ENCODE measurements at regions not wholly inside any gene's neighbourhood (a gene's known extent, or its start where the extent isn't known, plus 50 kb on each side); places are given as distances from the start of the nearest gene placed in this dataset.

DNA sequence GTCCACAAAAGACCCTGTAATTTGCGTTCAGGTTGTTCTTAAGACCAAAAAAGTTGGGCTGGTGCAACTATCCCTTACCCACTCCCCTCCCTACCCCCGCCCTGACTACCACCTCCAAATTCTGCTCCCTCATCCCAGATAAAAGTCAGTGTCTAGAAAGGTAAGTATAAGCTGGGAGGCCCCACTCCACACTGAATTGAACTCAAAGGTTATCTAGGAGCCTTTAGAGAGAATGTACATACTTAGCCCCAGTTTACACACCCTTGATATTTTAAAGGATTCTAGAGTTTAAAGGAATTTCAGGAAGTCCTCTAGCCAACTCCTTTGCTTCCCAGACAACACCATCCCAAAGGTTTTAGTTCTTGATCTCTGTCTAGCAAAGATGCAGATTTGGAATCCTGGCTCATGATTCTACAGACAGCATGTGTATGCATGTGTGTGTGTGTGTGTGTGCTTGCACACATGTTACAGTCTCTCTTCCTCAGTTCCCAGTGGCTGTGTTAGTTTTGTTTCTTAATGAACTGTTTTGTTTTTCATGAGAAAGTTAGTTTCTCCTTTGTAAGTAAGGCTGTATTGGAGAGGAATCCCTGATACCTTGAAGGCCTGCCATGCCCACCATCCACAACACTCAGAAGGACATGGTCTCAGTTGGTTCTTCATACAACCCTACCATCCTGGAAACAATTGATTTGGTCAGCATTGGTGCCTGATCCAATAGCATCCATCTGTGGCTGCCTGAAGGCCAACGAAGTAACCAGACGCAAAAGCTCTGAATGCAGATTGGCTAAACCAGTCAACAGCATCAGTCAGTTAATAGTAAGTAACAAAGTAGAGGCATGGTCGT is 281.3 kb downstream of the SOX9 start:
- DNase-seq (ENCODE audit: low spot score in 2 of 2) = no peak
- FAIRE-seq = no peak

DNA sequence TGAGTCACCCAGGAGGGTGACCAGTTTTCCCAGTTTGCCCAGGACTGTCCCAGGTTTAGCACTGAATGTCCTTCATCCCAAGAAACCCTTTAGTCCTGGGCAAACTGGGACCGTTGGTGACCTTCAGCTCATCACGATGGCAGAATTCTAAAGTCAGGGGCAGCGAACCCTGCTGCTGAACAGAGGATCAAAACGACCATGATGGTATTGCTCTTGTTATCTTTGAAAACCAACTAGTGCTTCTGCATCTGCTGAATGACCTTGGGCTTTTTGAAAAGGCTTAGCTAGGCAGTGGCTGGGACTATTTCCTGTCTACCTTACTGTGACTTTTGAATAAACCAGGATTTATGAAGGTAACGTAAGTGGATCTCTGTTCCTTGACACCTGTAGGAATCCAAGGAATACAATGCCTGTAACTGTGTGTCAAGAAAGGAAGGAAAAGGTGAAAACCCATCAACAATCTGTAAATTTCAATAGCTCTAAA is 281.9 kb downstream of the SOX9 start:
- DNase-seq (ENCODE audit: low spot score in 2 of 2) = no peak
- no peak for FAIRE-seq

DNA sequence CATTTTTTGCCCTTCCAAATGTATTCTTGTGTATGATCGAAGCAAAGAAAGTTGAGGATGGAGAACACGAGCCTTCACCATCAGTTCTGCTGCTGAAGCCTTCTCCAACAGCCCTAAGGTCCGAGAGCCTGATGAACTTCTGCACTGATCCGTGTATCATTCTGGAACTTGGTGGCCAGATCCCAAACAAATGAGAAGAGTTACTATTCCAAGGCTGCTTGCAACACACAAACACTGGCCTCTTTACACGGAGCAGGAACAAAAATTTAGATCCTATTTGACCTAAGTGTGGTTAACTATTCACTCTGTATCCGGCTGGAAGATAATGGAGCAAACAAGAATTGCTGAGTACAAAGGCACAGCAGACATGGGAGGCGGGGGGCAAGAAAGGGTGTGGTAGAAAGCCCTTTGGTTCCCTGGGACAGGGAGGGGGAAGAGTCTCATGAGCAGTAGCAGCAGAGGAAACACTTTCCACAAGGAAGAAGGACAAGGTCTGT is 282.9 kb downstream of the SOX9 start:
- no peak for DNase-seq (ENCODE audit: low spot score in 2 of 2)
- no peak for FAIRE-seq

DNA sequence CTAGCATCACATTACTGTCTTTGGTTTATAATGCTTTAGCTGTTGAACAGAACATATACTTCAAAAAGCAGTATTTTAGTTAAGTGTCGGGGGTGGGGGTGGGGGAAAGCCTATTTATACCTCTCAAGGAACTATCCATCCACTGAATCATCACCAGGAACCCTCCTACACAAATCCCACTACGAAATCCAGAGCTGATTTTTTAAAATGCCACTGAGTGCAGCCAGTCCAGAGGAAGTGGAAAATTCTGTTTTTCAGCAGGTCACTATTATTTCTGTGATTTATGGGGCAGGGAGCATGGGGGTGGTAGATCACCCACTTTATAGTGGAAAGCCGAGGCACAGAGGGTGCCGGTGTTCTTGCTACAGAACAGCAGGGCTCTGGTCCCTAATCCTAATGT is 284.1 kb downstream of the SOX9 start:
- FAIRE-seq = no peak
- no peak for DNase-seq (ENCODE audit: low spot score in 2 of 2)

DNA sequence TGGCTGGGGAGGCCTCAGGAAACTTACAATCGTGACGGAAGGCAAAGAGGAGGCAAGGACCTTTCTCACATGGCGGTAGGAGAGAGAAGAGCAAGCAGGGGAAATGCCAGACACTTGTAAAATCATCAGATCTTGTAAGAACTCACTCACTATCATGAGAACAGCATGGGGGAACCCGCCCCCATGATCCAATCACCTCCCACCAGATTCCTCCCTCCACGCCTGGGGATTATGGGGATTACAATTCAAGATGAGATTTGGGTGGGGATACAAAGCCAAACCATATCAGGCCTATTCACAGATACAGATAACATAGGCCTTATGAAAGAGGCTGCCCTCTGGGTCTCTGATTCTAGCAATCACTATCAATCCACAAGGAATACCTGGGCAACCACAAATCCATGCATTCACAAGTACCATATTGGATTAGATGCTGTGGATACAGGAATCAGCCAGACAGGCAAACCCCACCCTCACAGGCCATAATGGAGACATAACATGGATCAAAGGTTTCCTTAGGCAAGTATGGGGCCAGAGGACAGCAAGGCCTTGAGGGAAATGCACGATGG is 284.9 kb downstream of the SOX9 start:
- no peak for FAIRE-seq

DNA sequence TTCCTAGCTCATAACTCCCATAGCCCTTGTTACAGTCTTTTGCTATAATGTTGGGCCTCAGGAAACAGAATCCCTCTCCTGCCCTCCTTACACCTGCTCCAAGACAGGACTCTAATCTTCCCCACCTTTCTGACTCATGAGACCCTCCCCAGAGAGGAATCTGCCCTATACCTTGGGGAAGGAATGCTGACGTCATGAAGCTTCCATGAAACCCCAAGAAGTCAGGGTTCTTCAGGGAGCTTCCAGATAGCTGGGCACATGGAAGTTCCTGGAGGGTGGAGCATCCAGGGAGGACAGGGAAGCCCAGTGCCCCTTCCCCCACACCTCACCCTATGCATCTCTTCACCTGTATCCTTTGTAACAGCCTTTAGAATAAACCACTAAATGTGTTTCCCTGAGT is 285.7 kb downstream of the SOX9 start:
- DNase-seq (ENCODE audit: low spot score in 2 of 2) (no peak), FAIRE-seq (no peak)

More for the DNA sequence above, 284.9 kb downstream of the SOX9 start:
- no peak for DNase-seq (ENCODE audit: low spot score in 2 of 2)

DNA sequence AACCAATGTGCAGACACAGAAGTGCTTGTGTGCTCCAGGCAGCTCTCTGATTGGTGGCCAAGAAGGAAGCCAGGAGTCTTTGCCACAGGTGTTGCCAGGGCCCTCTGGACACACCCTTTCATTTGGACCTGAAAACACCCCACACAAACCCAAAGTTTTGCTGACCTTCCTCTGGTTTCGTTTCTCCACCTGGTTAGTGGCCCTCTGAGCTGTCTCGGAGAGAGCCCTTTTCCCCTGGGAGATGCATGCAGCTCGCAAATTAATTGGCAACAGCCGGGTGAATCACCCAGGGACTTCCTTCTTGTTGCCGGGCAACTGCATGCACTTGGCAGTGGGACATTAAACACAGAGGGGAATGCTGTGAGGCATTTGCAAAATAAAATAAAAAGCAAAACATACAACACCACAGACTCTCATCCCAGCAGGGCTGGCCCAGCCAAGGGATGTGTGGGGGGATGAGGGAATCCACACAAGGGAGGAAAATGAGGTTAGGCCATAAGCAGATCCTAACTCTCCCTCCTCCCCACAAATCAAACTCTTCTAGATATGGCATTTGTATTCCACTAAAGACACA is 286.6 kb downstream of the SOX9 start:
- FAIRE-seq (no peak), DNase-seq (ENCODE audit: low spot score in 2 of 2) (peak; percentile 29 to 64)

DNA sequence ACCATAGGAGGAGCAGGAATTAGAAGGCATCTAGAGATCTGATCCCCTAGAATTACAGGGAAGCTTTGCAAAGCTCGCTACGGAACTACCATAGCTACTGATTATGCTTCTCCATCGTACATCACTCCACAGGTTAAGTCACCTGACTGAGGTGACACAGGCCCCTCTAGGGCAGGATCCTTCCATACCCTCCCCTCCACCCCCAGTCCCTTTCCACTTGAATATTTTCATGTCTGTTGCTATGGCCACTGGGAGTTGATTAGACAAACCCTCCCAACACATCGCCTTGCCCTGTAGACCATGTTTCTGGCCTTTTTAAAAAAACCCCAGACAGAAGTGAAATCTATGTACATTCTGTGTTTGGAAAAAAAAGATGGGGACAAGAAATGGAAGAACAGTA is 287.1 kb downstream of the SOX9 start:
- FAIRE-seq = no peak

DNA sequence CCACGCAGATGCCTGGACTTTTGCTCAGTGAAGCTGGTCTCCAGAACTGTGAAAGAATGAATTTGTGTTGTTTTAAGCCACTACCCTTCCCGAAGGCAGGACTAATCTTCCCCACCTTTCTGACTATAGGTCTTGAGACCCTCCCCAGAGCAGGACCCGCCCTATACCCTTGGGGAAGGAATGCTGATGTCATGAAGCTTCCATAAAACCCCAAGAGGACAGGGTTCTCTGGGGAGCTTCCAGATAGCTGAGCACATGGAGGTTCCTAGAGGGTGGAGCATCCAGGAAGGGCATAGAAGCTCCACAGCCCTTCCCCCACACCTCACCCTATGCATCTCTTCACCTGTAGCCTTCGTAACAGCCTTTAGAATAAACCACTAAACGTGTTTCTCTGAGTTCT is 287.8 kb downstream of the SOX9 start:
- no peak for FAIRE-seq
- DNase-seq (ENCODE audit: low spot score in 2 of 2) = no peak

More for the DNA sequence above, 287.1 kb downstream of the SOX9 start:
- no peak for DNase-seq (ENCODE audit: low spot score in 2 of 2)

DNA sequence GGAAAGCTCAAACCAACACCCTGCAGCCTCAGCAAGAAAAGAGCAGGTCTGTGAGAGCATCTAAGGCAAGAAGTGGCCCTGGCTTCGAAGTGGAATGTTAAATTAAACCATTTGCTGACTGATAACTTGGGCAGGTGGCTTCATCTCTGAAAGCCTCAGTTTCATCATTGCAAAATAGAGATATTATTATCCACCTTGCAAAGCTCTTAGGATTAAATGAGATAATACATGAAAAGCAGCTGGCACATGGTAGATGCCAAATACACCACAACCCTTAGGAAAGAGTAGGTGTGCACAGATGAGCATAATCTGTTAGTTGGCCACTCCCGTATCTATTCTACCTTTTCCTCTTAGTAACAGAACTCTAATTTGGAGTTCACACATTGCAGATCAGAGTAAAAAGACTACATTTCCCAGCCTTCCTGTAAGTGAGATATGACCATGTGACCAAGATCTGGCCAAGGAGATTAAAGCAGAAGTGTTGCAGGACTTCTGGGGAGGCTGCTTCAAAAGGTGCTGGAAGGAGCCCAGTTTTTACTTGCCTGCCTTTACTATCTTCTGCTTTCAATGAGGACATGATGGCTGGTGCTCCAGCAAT is 288.7 kb downstream of the SOX9 start:
- FAIRE-seq (no peak), DNase-seq (ENCODE audit: low spot score in 2 of 2) (no peak)

DNA sequence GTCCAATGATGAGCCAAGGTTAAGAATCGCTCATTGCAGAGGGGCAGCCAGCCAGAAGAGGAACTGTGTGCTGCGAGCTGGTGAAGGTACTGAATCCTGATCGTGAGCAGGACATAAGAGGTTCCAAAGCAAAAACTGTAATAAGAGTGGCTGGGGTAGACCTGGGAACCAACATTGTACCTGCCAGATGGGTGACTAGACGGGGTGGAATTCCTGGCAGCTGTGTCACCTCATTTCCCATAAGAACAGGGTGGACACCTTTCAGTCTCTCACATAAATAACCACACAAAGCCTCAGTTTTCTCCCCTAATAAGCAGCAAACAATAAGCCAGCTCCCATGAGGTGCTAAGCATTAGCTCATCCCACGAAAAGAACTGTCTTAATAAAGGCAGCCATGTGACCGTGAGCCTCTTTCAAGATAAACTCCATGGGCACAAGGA is 290.3 kb downstream of the SOX9 start:
- FAIRE-seq (no peak), DNase-seq (ENCODE audit: low spot score in 2 of 2) (no peak)

DNA sequence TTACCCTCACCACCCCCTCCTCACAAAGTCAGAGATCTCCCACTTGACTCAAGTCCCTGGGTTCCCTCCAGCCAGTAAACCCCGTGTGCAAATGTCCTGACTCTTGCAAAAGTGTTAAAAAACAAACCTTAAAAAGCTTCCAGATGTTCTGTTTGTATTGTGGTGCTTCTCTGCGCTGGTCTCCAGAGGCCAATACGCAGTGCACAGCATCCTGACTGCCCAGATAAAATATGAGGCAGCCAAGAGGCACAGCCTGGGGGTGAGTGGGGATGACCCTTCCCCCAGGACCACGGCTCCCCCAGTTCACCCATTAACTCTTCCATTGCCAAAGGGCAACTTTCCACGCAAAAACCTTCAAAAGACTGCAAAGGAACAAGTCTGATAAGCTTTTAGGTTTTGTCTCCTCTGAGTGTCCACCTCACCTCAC is 291.8 kb downstream of the SOX9 start:
- FAIRE-seq = no peak
- DNase-seq (ENCODE audit: low spot score in 2 of 2) = no peak

DNA sequence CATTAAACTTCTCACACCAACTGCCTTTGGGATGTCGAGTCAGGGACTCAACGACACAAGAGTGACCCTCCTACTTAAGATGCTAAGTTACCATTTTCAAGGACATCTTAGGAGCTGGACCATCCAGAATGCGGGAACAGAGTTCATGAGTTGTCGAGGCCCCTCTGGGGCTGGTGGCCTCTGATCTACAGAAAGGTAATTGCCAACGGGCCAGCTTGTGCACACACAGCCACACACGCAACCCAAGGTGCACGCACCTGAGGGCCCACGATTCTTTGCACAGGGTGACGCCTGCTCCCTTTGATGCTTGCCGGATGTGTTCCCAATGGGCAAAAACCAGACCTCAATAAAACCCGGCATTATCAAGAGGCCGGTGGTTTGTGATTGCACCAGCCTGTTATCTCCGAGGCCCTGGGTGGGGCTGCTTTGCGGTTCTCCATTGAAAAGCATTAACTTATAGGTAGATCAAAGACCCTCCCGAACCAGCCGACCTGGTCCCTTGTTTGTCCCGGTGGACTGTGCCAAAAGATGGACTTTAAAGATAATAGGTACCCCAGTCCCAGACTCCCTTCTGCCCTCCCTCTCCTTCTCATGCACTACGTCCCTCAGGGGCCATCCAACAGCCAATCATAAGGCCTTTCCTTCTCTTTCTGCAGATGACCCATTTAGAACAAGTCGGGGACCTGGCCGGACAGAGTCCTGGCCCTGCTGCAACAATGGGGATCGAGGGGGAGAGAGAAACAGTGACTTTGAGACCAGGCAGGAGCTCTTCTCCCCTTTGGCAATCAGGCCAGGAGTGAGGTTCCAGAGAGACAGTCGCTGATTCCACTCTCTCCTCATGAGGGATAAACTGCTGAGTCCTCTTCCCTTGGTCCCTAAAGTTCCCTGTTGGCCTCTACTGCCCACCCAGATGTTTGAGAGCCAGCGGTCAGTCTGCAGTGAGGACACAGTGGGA is 292.5 kb downstream of the SOX9 start:
- no peak for FAIRE-seq

DNA sequence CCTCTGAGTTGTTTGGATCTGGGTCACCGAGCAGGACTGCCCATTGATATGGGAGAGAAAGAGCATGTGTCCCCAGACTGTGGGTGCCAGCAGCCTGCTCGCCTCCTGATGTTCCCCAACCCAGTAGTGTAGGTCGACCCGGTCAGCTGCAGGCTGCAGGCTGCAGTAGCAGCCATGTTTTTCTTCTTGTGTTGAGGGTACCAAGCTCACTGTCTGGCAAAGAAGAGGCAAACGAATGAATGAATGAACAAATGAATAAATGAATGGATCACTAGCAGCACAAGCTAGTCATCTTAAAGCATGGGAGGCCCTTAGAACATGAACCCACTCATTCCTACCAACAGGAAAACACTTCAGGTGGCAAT is 293.2 kb downstream of the SOX9 start:
- FAIRE-seq = no peak

More for the DNA sequence above, 292.5 kb downstream of the SOX9 start:
- DNase-seq (ENCODE audit: low spot score in 2 of 2) = no peak

DNA sequence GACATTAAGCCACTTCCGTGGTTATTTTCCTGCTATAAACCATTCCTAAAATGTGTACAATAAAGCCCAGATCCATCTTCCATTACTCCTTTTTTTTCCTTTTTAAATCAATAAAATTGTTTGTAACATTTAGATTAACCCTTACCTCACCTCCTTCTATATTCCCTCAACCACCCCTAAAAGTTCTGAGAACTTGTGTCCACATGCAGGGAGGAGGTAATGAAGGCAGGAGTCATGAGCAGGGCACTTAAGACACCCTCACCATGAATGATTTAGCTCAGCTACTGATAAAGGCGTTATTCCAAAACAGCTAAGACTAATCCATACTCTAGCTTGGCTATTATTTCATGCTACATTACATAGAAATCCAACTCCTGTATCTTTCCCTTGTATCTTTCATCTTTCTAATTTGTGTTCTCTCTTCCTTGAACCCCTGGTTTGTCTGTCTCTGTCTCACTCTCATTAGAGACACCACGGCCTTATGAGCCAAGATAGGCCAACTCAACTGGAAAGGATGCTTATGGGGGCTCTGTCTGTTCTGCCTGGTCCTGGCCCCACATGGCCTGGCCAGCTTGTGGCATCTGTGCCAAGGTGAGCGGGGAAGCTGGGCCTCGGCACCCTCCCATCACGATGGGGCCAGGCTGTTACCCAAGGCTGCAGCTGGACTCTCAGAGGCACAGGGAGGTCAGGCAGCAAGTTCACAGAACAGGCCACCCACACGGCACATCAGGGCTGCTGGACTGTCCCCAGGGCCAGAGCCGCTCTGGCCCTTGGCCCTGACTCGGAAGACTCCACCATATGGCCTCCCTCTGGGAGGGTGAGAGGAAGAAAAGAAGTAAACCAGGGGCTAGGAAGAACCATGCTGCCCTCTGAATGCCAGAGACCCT is 294.4 kb downstream of the SOX9 start:
- DNase-seq (ENCODE audit: low spot score in 2 of 2) = no peak
- FAIRE-seq = no peak

More for the DNA sequence above, 293.2 kb downstream of the SOX9 start:
- DNase-seq (ENCODE audit: low spot score in 2 of 2) = no peak

DNA sequence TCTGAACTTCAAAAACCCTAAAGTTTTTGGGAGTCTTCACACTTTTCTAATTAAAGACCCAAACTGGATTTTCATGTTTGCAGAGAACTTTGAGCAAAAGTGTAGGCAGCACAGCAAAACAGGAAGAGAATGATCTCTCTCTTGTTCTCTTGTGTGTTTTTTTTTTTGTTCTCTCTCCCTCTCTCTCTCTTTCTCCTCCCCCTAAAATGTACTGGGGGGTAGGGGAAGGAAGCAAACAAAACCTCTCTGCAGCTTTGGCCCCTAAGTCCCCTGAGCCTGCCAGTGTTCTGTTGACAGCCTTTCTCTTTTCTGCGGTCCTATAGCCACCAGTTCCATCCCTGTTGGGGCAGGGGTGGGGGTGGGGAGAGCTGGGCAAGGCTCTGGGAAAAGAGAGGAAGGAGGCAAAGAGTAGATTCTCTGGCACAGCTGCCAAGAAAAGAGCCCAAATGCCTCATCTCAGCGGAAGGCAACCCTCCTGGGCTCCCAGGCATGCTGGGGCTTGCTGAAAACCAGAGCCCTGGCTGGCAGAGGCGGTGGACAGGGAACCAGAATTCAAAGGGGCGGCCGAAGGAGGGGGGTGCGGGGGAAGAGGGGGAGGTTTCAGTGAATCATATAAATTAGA is 295.3 kb downstream of the SOX9 start:
- no peak for DNase-seq (ENCODE audit: low spot score in 2 of 2)
- no peak for FAIRE-seq

DNA sequence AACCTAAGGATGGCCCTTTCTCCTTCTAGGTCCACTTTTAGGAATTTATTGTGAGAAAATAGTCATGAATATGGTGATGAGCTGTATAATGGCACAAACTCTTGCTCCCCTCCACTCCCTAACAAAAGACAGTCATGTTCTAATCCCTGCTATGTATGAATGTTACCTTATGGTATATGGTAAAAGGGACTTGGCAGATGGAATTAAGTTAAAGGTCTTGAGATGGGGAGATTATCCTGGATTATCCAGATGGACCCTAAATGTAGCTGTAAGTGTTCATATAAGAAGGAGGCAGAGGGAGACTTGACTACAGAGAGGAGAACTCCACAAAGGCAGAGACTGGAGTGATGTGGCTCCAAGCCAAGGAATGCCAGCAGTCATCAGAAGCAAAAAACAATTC is 296.1 kb downstream of the SOX9 start:
- DNase-seq (ENCODE audit: low spot score in 2 of 2) (no peak), FAIRE-seq (no peak)

DNA sequence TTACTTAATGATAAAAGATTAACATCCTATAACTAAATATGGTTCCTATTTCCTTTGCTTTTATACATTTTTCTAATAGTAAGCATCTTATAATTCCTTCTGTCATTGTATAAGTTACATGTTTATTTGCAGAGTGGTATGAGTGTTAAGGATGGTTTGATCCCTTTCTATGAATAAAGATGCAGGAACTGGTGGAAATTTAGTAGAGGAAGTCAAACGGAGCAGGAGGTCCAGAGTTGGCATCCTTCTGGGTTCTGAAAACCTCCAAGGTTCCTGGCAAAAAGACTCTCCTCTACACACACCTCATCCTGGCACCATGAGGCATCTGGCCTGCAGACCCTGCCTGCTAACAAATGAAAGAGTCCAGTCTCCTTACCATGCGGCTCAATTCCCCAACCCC is 296.8 kb downstream of the SOX9 start:
- DNase-seq (ENCODE audit: low spot score in 2 of 2) (no peak), FAIRE-seq (no peak)

All from frontal cortex (tissue), 3 donors.